HL-60 (cell line): ENCODE measurements at regions not wholly inside any gene's neighbourhood (a gene's known extent, or its start where the extent isn't known, plus 50 kb on each side); places are given as distances from the start of the nearest gene placed in this dataset.

Source experiments
- GABPA ChIP-seq: IDR thresholded peaks from 2 replicates; pipeline ENCODE4 v1.6.1; 2012; ENCODE audit warnings: low read depth
- POLR2AphosphoS5 ChIP-seq: IDR thresholded peaks from 2 replicates; pipeline ENCODE4 v1.6.1; 2012; ENCODE audit warnings: low read depth
- TF ChIP-seq, protein P1 (sequence below): IDR thresholded peaks from one replicate; pipeline ENCODE4 v1.5.1; 2011; ENCODE audit warnings: low read length, control low read depth, inconsistent platforms; ENCODE audit not compliant: insufficient read depth
- TF ChIP-seq, protein P2 (sequence below): IDR thresholded peaks from 2 replicates; pipeline ENCODE4 v1.6.1; 2012; ENCODE audit warnings: low read depth; ENCODE audit not compliant: insufficient replicate concordance

DNA sequence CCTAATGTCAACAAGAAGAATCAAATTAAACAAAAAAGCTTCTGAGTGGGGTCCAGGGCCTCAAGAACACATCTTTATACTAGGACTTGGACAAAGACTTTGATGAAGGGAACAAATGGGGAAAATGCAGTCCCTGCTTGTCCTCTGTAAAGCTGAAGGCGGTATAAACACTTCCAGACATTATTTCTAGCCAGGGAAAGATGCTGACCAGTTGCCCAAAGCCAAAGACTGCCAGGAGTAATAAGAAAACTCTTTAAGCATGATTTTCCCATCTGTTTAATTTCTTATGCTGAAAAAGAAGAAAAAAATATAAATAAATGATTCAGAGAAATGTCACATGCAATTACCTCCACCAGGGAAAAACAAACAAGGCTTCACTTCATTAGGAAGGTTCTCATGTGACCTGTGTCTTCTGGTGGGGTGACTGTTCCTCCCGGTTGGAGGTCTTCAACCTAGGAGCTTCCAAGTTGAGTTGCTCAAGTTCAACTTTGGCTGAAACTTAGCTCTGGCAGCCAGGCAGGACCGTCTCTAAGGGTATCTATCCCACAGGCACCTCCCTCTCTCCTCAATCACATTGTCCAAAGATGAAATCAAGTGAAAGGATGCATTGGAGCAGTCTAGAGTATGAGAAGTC, 65.2 kb upstream of the KCNE2 start:
- TF ChIP-seq, protein P1, sequence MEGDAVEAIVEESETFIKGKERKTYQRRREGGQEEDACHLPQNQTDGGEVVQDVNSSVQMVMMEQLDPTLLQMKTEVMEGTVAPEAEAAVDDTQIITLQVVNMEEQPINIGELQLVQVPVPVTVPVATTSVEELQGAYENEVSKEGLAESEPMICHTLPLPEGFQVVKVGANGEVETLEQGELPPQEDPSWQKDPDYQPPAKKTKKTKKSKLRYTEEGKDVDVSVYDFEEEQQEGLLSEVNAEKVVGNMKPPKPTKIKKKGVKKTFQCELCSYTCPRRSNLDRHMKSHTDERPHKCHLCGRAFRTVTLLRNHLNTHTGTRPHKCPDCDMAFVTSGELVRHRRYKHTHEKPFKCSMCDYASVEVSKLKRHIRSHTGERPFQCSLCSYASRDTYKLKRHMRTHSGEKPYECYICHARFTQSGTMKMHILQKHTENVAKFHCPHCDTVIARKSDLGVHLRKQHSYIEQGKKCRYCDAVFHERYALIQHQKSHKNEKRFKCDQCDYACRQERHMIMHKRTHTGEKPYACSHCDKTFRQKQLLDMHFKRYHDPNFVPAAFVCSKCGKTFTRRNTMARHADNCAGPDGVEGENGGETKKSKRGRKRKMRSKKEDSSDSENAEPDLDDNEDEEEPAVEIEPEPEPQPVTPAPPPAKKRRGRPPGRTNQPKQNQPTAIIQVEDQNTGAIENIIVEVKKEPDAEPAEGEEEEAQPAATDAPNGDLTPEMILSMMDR: no peak
- TF ChIP-seq, protein P2, sequence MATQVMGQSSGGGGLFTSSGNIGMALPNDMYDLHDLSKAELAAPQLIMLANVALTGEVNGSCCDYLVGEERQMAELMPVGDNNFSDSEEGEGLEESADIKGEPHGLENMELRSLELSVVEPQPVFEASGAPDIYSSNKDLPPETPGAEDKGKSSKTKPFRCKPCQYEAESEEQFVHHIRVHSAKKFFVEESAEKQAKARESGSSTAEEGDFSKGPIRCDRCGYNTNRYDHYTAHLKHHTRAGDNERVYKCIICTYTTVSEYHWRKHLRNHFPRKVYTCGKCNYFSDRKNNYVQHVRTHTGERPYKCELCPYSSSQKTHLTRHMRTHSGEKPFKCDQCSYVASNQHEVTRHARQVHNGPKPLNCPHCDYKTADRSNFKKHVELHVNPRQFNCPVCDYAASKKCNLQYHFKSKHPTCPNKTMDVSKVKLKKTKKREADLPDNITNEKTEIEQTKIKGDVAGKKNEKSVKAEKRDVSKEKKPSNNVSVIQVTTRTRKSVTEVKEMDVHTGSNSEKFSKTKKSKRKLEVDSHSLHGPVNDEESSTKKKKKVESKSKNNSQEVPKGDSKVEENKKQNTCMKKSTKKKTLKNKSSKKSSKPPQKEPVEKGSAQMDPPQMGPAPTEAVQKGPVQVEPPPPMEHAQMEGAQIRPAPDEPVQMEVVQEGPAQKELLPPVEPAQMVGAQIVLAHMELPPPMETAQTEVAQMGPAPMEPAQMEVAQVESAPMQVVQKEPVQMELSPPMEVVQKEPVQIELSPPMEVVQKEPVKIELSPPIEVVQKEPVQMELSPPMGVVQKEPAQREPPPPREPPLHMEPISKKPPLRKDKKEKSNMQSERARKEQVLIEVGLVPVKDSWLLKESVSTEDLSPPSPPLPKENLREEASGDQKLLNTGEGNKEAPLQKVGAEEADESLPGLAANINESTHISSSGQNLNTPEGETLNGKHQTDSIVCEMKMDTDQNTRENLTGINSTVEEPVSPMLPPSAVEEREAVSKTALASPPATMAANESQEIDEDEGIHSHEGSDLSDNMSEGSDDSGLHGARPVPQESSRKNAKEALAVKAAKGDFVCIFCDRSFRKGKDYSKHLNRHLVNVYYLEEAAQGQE: no peak
- TF ChIP-seq POLR2AphosphoS5 (no peak), GABPA (no peak)
